GM18870 (cell line): ENCODE measurements at regions not wholly inside any gene's neighbourhood (a gene's known extent, or its start where the extent isn't known, plus 50 kb on each side); places are given as distances from the start of the nearest gene placed in this dataset.
"Not testable (repeated sequence)": the region's sequence is repeated elsewhere in the genome, so short reads cannot be mapped to it uniquely, and the experiment has no call there.

Experiments used
- ATAC-seq: cut with Tn5 transposase; IDR thresholded peaks from one replicate; pipeline ENCODE4 v1.9.1; 2021; ENCODE audit warnings: moderate library complexity; ENCODE audit not compliant: unreplicated experiment

GRCh38 chr16:65375651-65376050 lies 253.8 kb upstream of the CDH11 start:
- no peak for ATAC-seq

GRCh38 chr16:65373097-65373496 lies 251.2 kb upstream of the CDH11 start:
- ATAC-seq, result no peak

- no peak for ATAC-seq
These were observed 250.3 kb upstream of the CDH11 start for GRCh38 chr16:65372171-65372570.

GRCh38 chr16:65365732-65366715 lies 244.2 kb upstream of the CDH11 start:
- no peak for ATAC-seq

GRCh38 chr16:65356721-65357120 lies 234.9 kb upstream of the CDH11 start:
- ATAC-seq, result not testable (repeated sequence)

GRCh38 chr16:65355706-65356105 lies 233.8 kb upstream of the CDH11 start:
- ATAC-seq, result no peak

GRCh38 chr16:65353183-65353582 lies 231.3 kb upstream of the CDH11 start:
- ATAC-seq, result no peak

- no peak for ATAC-seq
These were observed 227.8 kb upstream of the CDH11 start for GRCh38 chr16:65349626-65350025.

GRCh38 chr16:65343556-65343955 lies 221.7 kb upstream of the CDH11 start:
- no peak for ATAC-seq

- ATAC-seq, result no peak
These were observed 220.5 kb upstream of the CDH11 start for GRCh38 chr16:65342231-65342866.

GRCh38 chr16:65339062-65339461 lies 217.2 kb upstream of the CDH11 start:
- no peak for ATAC-seq

GRCh38 chr16:65336160-65336559 lies 214.3 kb upstream of the CDH11 start:
- ATAC-seq, result no peak

- no peak for ATAC-seq
These were observed 212.2 kb upstream of the CDH11 start for GRCh38 chr16:65334081-65334480.

- ATAC-seq, result no peak
These were observed 211.4 kb upstream of the CDH11 start for GRCh38 chr16:65333283-65333682.

- ATAC-seq, result no peak
These were observed 205.5 kb upstream of the CDH11 start for GRCh38 chr16:65327346-65327745.

- no peak for ATAC-seq
These were observed 201.9 kb upstream of the CDH11 start for GRCh38 chr16:65323655-65324237.

- ATAC-seq, result no peak
These were observed 197.9 kb upstream of the CDH11 start for GRCh38 chr16:65319621-65320231.

GRCh38 chr16:65318590-65319257 lies 196.9 kb upstream of the CDH11 start:
- ATAC-seq, result no peak

- ATAC-seq, result no peak
These were observed 196.3 kb upstream of the CDH11 start for GRCh38 chr16:65318138-65318537.

GRCh38 chr16:65316808-65317207 lies 194.9 kb upstream of the CDH11 start:
- ATAC-seq, result no peak
